ENCODE measurements at regions not wholly inside any gene's neighbourhood (a gene's known extent, or its start where the extent isn't known, plus 50 kb on each side); places are given as distances from the start of the nearest gene placed in this dataset.
"Not testable (repeated sequence)": the region's sequence is repeated elsewhere in the genome, so short reads cannot be mapped to it uniquely, and the experiment has no call there.

DNA sequence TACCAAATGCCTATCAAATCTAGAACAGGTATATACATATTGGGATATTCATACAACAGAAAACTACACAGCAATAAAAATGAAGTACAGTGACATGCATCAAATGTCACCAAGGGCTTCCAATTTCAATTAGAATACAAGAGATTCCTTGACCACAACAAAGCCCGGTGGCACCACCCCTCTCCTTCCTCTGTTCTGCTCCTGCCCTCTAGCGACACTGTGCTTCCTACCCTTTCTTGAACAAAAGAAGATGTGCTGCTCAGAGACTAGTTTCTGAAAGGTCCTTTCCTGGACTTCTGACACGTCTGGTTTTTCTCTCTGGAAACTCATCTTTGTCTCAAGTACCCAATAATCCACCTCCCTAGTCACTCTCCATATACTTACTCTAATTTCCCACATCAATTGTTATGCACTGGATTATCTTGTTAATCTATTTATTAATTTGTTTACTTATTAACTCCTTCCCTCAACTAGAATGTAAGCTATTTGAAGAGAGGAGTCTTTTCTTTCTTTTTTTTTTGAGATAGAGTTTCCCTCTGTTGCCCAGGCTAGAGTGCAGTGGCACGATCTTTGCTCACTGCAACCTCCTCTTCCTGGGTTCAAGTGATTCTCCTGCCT is 70.4 kb upstream of the CTSV start:
- no peaks in the 10 kb centered on the region for H3F3A ChIP-seq (ENCODE audit: insufficient read depth, low read length, poor library complexity, severe bottlenecking)
- H3K27ac ChIP-seq (ENCODE audit: low read length): no peak overlapping the region
- H4K20me1 ChIP-seq (ENCODE audit: insufficient read depth): no peaks in the 10 kb centered on the region
- H3K4me3 ChIP-seq (ENCODE audit: low read length): no peak overlapping the region
- no peak overlapping the region for H2AFZ ChIP-seq (ENCODE audit: low read depth, low read length)
- no peak overlapping the region for H3K9ac ChIP-seq (ENCODE audit: low read length)
- H3K27me3 ChIP-seq (ENCODE audit: insufficient read depth, low read depth, low read length): no peaks in the 10 kb centered on the region
- no peaks in the 10 kb centered on the region for H3K9me2 ChIP-seq (ENCODE audit: insufficient read depth, low read length)
- no peaks in the 10 kb centered on the region for H3K36me3 ChIP-seq (ENCODE audit: insufficient read depth, low read length)
- no peaks in the 10 kb centered on the region for H3K79me2 ChIP-seq (replicated peaks; ENCODE audit: insufficient read depth, low read length)
- H3K4me2 ChIP-seq (ENCODE audit: low read length): no peak overlapping the region
- H3K9me3 ChIP-seq (ENCODE audit: low read length): no peaks in the 10 kb centered on the region
- TF ChIP-seq, protein P1, sequence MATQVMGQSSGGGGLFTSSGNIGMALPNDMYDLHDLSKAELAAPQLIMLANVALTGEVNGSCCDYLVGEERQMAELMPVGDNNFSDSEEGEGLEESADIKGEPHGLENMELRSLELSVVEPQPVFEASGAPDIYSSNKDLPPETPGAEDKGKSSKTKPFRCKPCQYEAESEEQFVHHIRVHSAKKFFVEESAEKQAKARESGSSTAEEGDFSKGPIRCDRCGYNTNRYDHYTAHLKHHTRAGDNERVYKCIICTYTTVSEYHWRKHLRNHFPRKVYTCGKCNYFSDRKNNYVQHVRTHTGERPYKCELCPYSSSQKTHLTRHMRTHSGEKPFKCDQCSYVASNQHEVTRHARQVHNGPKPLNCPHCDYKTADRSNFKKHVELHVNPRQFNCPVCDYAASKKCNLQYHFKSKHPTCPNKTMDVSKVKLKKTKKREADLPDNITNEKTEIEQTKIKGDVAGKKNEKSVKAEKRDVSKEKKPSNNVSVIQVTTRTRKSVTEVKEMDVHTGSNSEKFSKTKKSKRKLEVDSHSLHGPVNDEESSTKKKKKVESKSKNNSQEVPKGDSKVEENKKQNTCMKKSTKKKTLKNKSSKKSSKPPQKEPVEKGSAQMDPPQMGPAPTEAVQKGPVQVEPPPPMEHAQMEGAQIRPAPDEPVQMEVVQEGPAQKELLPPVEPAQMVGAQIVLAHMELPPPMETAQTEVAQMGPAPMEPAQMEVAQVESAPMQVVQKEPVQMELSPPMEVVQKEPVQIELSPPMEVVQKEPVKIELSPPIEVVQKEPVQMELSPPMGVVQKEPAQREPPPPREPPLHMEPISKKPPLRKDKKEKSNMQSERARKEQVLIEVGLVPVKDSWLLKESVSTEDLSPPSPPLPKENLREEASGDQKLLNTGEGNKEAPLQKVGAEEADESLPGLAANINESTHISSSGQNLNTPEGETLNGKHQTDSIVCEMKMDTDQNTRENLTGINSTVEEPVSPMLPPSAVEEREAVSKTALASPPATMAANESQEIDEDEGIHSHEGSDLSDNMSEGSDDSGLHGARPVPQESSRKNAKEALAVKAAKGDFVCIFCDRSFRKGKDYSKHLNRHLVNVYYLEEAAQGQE (IDR thresholded peaks at IDR 0.05; ENCODE audit: borderline replicate concordance): no peak

DNA sequence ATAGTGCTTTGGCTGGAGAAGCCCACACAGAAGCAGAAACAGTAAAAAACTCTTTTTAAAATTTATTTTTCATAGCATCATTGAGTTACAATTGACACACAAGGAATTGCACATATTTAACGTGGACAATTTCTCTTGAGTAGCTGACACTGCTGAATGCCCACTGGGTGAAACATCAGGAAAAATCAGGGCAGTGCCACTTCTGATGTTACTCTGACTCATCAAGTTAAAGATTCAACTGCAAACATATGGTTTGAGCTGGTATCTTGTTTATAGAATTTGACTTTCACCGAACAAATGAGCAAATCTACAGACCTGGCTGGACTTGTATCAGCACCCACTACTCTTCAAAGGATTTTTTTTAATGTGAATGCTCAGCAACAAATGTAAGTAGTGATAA is 66.3 kb upstream of the CTSV start:
- H3K4me2 ChIP-seq (ENCODE audit: low read length); H3K9me3 ChIP-seq (ENCODE audit: low read length); H3K27ac ChIP-seq (ENCODE audit: low read length); H2AFZ ChIP-seq (ENCODE audit: low read depth, low read length); H3K27me3 ChIP-seq (ENCODE audit: insufficient read depth, low read depth, low read length); H3K9ac ChIP-seq (ENCODE audit: low read length); H4K20me1 ChIP-seq (ENCODE audit: insufficient read depth); H3K9me2 ChIP-seq (ENCODE audit: insufficient read depth, low read length); H3K4me3 ChIP-seq (ENCODE audit: low read length); H3K36me3 ChIP-seq (ENCODE audit: insufficient read depth, low read length); H3F3A ChIP-seq (ENCODE audit: insufficient read depth, low read length, poor library complexity, severe bottlenecking); H3K79me2 ChIP-seq (replicated peaks; ENCODE audit: insufficient read depth, low read length): not testable (repeated sequence)

DNA sequence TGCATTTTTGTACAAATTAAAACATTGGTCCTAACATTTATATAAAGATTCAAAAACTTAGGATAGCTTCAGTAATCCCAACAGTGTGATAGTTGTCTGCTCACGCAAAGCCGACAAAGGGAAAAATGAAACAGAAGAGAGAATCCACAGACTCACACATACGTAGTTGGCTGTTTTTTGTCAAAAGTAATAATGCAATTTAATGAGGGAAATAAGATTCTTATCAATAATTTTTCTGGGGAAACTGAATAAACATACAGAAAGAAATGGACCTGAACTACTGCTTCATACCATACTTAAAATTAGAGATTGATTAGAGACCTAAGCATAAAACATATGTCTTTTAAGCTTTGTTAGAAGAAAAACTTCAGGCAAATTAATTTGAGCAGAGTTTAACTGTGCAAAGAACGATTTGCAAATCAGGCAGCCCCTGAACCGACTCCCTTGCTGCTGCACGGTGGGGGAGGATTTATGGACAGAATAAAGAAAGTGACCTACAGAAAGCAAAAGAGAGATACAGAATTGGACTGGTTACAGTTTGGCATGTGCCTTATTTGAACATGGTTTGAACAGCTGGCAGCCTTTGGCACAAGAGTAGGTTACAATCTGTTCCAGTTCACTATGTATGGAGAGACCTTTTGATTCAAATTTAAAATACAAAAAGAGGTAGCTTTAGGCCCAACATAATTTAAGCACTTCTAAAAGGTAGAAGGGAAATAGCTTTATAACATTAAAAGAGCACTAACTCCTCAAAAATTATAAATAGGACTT is 64.9 kb upstream of the CTSV start:
- not testable (repeated sequence) for H3K9me2 ChIP-seq (ENCODE audit: insufficient read depth, low read length); H3F3A ChIP-seq (ENCODE audit: insufficient read depth, low read length, poor library complexity, severe bottlenecking); H3K36me3 ChIP-seq (ENCODE audit: insufficient read depth, low read length); H3K4me2 ChIP-seq (ENCODE audit: low read length); H3K79me2 ChIP-seq (replicated peaks; ENCODE audit: insufficient read depth, low read length); H3K4me3 ChIP-seq (ENCODE audit: low read length); H4K20me1 ChIP-seq (ENCODE audit: insufficient read depth); H3K9me3 ChIP-seq (ENCODE audit: low read length); H2AFZ ChIP-seq (ENCODE audit: low read depth, low read length); H3K27ac ChIP-seq (ENCODE audit: low read length); H3K9ac ChIP-seq (ENCODE audit: low read length); H3K27me3 ChIP-seq (ENCODE audit: insufficient read depth, low read depth, low read length)

DNA sequence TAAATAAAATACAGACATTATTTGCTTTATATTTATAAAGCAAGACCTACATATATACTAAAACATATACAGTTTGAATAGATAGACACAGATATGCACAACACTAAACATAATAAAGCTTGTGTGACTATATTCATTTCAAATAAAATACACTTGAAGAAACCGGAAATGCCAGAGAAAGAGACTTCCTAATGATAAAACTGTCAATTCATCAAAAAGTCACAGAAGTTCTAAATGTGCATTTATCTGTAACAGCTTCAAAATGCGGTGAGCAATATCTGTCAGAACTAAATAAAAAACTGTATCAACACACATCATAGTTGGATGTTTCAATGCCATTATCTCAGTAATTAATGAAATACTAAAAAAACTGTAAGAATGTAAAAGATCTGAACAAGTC is 60.6 kb upstream of the CTSV start:
- not testable (repeated sequence) for H2AFZ ChIP-seq (ENCODE audit: low read depth, low read length); H3K27ac ChIP-seq (ENCODE audit: low read length); H3K9me3 ChIP-seq (ENCODE audit: low read length); H4K20me1 ChIP-seq (ENCODE audit: insufficient read depth); H3K4me2 ChIP-seq (ENCODE audit: low read length); H3K79me2 ChIP-seq (replicated peaks; ENCODE audit: insufficient read depth, low read length); H3F3A ChIP-seq (ENCODE audit: insufficient read depth, low read length, poor library complexity, severe bottlenecking); H3K9me2 ChIP-seq (ENCODE audit: insufficient read depth, low read length); H3K9ac ChIP-seq (ENCODE audit: low read length); H3K27me3 ChIP-seq (ENCODE audit: insufficient read depth, low read depth, low read length); H3K4me3 ChIP-seq (ENCODE audit: low read length); H3K36me3 ChIP-seq (ENCODE audit: insufficient read depth, low read length)

All from neural cell (in vitro differentiated cells).